GM12864 (cell line): ENCODE measurements at regions not wholly inside any gene's neighbourhood (a gene's known extent, or its start where the extent isn't known, plus 50 kb on each side); places are given as distances from the start of the nearest gene placed in this dataset.

ENCODE experiments used
- DNase-seq: peaks from one replicate; pipeline ENCODE4 v3.0.0-alpha.2; 2011; ENCODE audit warnings: low read depth
- H3K4me3 ChIP-seq: 2 replicates; pipeline ENCODE4 v1.5.1; 2011; ENCODE audit warnings: mild to moderate bottlenecking, low read depth, low read length, control low read depth
- CTCF ChIP-seq: IDR thresholded peaks from 2 replicates; pipeline ENCODE4 v1.5.1; 2011; ENCODE audit warnings: low read depth, mild to moderate bottlenecking, moderate library complexity, low read length, control low read depth, inconsistent platforms; ENCODE audit errors: missing control alignments

GRCh38 chr17:71976011-71976649, 144.7 kb upstream of the SOX9 start:
- no peak for DNase-seq
- no peak overlapping the region for H3K4me3 ChIP-seq
- TF ChIP-seq CTCF: no peak

GRCh38 chr17:71978435-71978834, 142.4 kb upstream of the SOX9 start:
- TF ChIP-seq CTCF: no peak
- DNase-seq: no peak
- H3K4me3 ChIP-seq: no peak overlapping the region

- no peak for TF ChIP-seq CTCF
- no peak for DNase-seq
- no peak overlapping the region for H3K4me3 ChIP-seq
These were observed 140.6 kb upstream of the SOX9 start for GRCh38 chr17:71980171-71980570.

- no peak overlapping the region for H3K4me3 ChIP-seq
- DNase-seq: no peak
- no peak for TF ChIP-seq CTCF
These were observed 137.0 kb upstream of the SOX9 start for GRCh38 chr17:71983828-71984227.

- no peak for DNase-seq
These were observed 135.4 kb upstream of the SOX9 start for GRCh38 chr17:71985111-71986039.

GRCh38 chr17:71986886-71987285, 133.9 kb upstream of the SOX9 start:
- no peak overlapping the region for H3K4me3 ChIP-seq
- DNase-seq: no peak
- TF ChIP-seq CTCF: no peak

More at GRCh38 chr17:71985111-71986039, 135.4 kb upstream of the SOX9 start:
- no peak overlapping the region for H3K4me3 ChIP-seq
- TF ChIP-seq CTCF: no peak
